ENCODE measurements at regions not wholly inside any gene's neighbourhood (a gene's known extent, or its start where the extent isn't known, plus 50 kb on each side); places are given as distances from the start of the nearest gene placed in this dataset.

- Mint-ChIP-seq H3K9me3 (ENCODE audit: unreplicated experiment) (no peaks in the 10 kb centered on the region), H3K4me3 (ENCODE audit: unreplicated experiment) (no peak overlapping the region), H3K4me1 (ENCODE audit: low read depth, unreplicated experiment) (no peaks in the 10 kb centered on the region), H3K27ac (ENCODE audit: unreplicated experiment) (no peak overlapping the region), H3K27me3 (ENCODE audit: insufficient read depth, unreplicated experiment) (peaks cover 6% of the 10 kb centered on the region), H3K36me3 (ENCODE audit: insufficient read depth, unreplicated experiment) (no peaks in the 10 kb centered on the region)
- no peak for TF ChIP-seq CTCF (IDR thresholded peaks at IDR 0.05; ENCODE audit: insufficient read depth in 1 of 2, low read depth in 1 of 2, low read length in 1 of 2, severe bottlenecking in 1 of 2, unreplicated experiment in 1 of 2)
- Histone ChIP-seq H3K4me1 (no peaks in the 10 kb centered on the region), H3K36me3 (ENCODE audit: control insufficient read depth, insufficient read depth, low read length) (no peaks in the 10 kb centered on the region), H3K9me3 (no peaks in the 10 kb centered on the region), H3K4me3 (ENCODE audit: low read depth, low read length) (no peak overlapping the region), H3K27me3 (replicated peaks; ENCODE audit: control insufficient read depth, insufficient read depth, low read length) (no peaks in the 10 kb centered on the region)
- intact Hi-C loops (cut with micrococcal nuclease; ENCODE audit: unreplicated experiment), result no loop called here
- CTCF ChIA-PET, result no interaction called here
- BruUV-seq (replicated peaks), result no TSS peak
- DNase-seq, result no peak
- POLR2A ChIA-PET, result no interaction called here
Measured at GRCh38 chr4:117378942-117379341, 293.6 kb upstream of the TRAM1L1 start.

GRCh38 chr4:117383468-117383867 lies 298.1 kb upstream of the TRAM1L1 start:
- no peak overlapping the region for H3K4me3 ChIP-seq (ENCODE audit: low read depth, low read length)
- H3K4me1 Mint-ChIP-seq (ENCODE audit: low read depth, unreplicated experiment), result no peaks in the 10 kb centered on the region
- TF ChIP-seq CTCF (IDR thresholded peaks at IDR 0.05; ENCODE audit: insufficient read depth in 1 of 2, low read depth in 1 of 2, low read length in 1 of 2, severe bottlenecking in 1 of 2, unreplicated experiment in 1 of 2), result no peak
- H3K4me3 Mint-ChIP-seq (ENCODE audit: unreplicated experiment), result no peak overlapping the region
- no peaks in the 10 kb centered on the region for H3K36me3 Mint-ChIP-seq (ENCODE audit: insufficient read depth, unreplicated experiment)
- H3K4me1 ChIP-seq, result no peaks in the 10 kb centered on the region
- ChIA-PET CTCF (no interaction called here), POLR2A (no interaction called here)
- no peak for DNase-seq
- no peaks in the 10 kb centered on the region for H3K9me3 ChIP-seq
- H3K27me3 Mint-ChIP-seq (ENCODE audit: insufficient read depth, unreplicated experiment), result peaks cover 2% of the 10 kb centered on the region
- H3K36me3 ChIP-seq (ENCODE audit: control insufficient read depth, insufficient read depth, low read length), result no peaks in the 10 kb centered on the region
- H3K9me3 Mint-ChIP-seq (ENCODE audit: unreplicated experiment), result no peaks in the 10 kb centered on the region
- intact Hi-C loops (cut with micrococcal nuclease; ENCODE audit: unreplicated experiment), result no loop called here
- BruUV-seq (replicated peaks), result no TSS peak
- H3K27me3 ChIP-seq (replicated peaks; ENCODE audit: control insufficient read depth, insufficient read depth, low read length), result no peaks in the 10 kb centered on the region
- no peak overlapping the region for H3K27ac Mint-ChIP-seq (ENCODE audit: unreplicated experiment)

- no TSS peak for BruUV-seq (replicated peaks)
- TF ChIP-seq CTCF (IDR thresholded peaks at IDR 0.05; ENCODE audit: insufficient read depth in 1 of 2, low read depth in 1 of 2, low read length in 1 of 2, severe bottlenecking in 1 of 2, unreplicated experiment in 1 of 2), result no peak
- Mint-ChIP-seq H3K27ac (ENCODE audit: unreplicated experiment) (no peak overlapping the region), H3K36me3 (ENCODE audit: insufficient read depth, unreplicated experiment) (no peaks in the 10 kb centered on the region), H3K27me3 (ENCODE audit: insufficient read depth, unreplicated experiment) (peaks cover 2% of the 10 kb centered on the region), H3K9me3 (ENCODE audit: unreplicated experiment) (no peaks in the 10 kb centered on the region), H3K4me1 (ENCODE audit: low read depth, unreplicated experiment) (no peaks in the 10 kb centered on the region), H3K4me3 (ENCODE audit: unreplicated experiment) (no peak overlapping the region)
- no peak for DNase-seq
- POLR2A ChIA-PET, result no interaction called here
- CTCF ChIA-PET, result no interaction called here
- intact Hi-C loops (cut with micrococcal nuclease; ENCODE audit: unreplicated experiment), result no loop called here
- H3K4me1 ChIP-seq, result no peaks in the 10 kb centered on the region
- H3K4me3 ChIP-seq (ENCODE audit: low read depth, low read length), result no peak overlapping the region
- no peaks in the 10 kb centered on the region for H3K36me3 ChIP-seq (ENCODE audit: control insufficient read depth, insufficient read depth, low read length)
- H3K9me3 ChIP-seq, result no peaks in the 10 kb centered on the region
- no peaks in the 10 kb centered on the region for H3K27me3 ChIP-seq (replicated peaks; ENCODE audit: control insufficient read depth, insufficient read depth, low read length)
Measured at GRCh38 chr4:117385526-117385925, 300.1 kb upstream of the TRAM1L1 start.
